GM23338 (cell line): ENCODE measurements at regions not wholly inside any gene's neighbourhood (a gene's known extent, or its start where the extent isn't known, plus 50 kb on each side); places are given as distances from the start of the nearest gene placed in this dataset.
A peak's percentile ranks its signal among the peaks of the same experiment; 100 is the strongest.

ENCODE experiments used
- ATAC-seq: fragments of 200-7000 bp; cut with Tn5 transposase; 3 replicates; pipeline ENCODE4 v1.9.1; 2020
- DNase-seq: peaks from one replicate; pipeline ENCODE4 v3.0.0-alpha.2; 2015; ENCODE audit warnings: low spot score
- H2AFZ ChIP-seq: fragments of 200-600 bp; sonication (generic); 2 replicates; pipeline ENCODE4 v1.8.0; 2016; ENCODE audit warnings: antibody characterized with exemption, mild to moderate bottlenecking, moderate library complexity
- H3F3A ChIP-seq: fragments of 200-600 bp; sonication (generic); replicated peaks from 2 replicates; pipeline ENCODE4 v1.8.0; 2017; ENCODE audit warnings: antibody characterized with exemption, mixed run types, low read depth
- H3K27ac ChIP-seq: fragments of 200-600 bp; sonication (generic); 2 replicates; pipeline ENCODE4 v1.6.1; 2016; ENCODE audit warnings: low read depth
- H3K27me3 ChIP-seq: fragments of 200-600 bp; sonication (generic); 2 replicates; pipeline ENCODE4 v1.8.0; 2016; ENCODE audit warnings: mild to moderate bottlenecking, mixed run types, moderate library complexity; ENCODE audit not compliant: insufficient read depth
- H3K36me3 ChIP-seq: fragments of 200-600 bp; sonication (generic); 2 replicates; pipeline ENCODE4 v1.8.0; 2016; ENCODE audit warnings: mild to moderate bottlenecking; ENCODE audit not compliant: insufficient read depth
- H3K4me1 ChIP-seq: fragments of 200-600 bp; sonication (generic); 2 replicates; pipeline ENCODE4 v1.8.0; 2016; ENCODE audit warnings: mild to moderate bottlenecking, moderate library complexity; ENCODE audit not compliant: insufficient read depth
- H3K4me2 ChIP-seq: fragments of 200-600 bp; sonication (generic); 2 replicates; pipeline ENCODE4 v1.7.1; 2017; ENCODE audit warnings: mixed run types
- H3K4me3 ChIP-seq: fragments of 200-600 bp; sonication (generic); 2 replicates; pipeline ENCODE4 v1.6.1; 2016; ENCODE audit warnings: mixed run types
- H3K79me2 ChIP-seq: fragments of 200-600 bp; sonication (generic); replicated peaks from 2 replicates; pipeline ENCODE4 v1.8.0; 2017; ENCODE audit warnings: mild to moderate bottlenecking; ENCODE audit not compliant: insufficient read depth
- H3K9me2 ChIP-seq: fragments of 200-600 bp; sonication (generic); 2 replicates; pipeline ENCODE4 v1.8.0; 2017; ENCODE audit not compliant: insufficient read depth
- H4K20me1 ChIP-seq: fragments of 200-600 bp; sonication (generic); replicated peaks from 2 replicates; pipeline ENCODE4 v1.8.0; 2017; ENCODE audit warnings: mild to moderate bottlenecking; ENCODE audit not compliant: insufficient read depth
- H3K27ac Mint-ChIP-seq: 2 replicates; pipeline ENCODE4 v1.8.0; 2020; ENCODE audit warnings: inconsistent platforms, mild to moderate bottlenecking, moderate library complexity, mixed read lengths
- H3K27me3 Mint-ChIP-seq: 3 replicates; pipeline ENCODE4 v1.8.0; 2022; ENCODE audit warnings: low read depth, mild to moderate bottlenecking, moderate library complexity, mixed read lengths, inconsistent platforms; ENCODE audit not compliant: insufficient read depth, poor library complexity
- H3K36me3 Mint-ChIP-seq: 3 replicates; pipeline ENCODE4 v1.8.0; 2021; ENCODE audit warnings: low read depth, mild to moderate bottlenecking, inconsistent platforms, moderate library complexity, mixed read lengths
- H3K4me1 Mint-ChIP-seq: 3 replicates; pipeline ENCODE4 v1.8.0; 2020; ENCODE audit warnings: mild to moderate bottlenecking, inconsistent platforms, mixed read lengths
- H3K4me3 Mint-ChIP-seq: 3 replicates; pipeline ENCODE4 v1.8.0; 2021; ENCODE audit warnings: moderate library complexity, mild to moderate bottlenecking, inconsistent platforms, mixed read lengths
- H3K9me3 Mint-ChIP-seq: 3 replicates; pipeline ENCODE4 v1.8.0; 2020; ENCODE audit warnings: moderate library complexity, mild to moderate bottlenecking, inconsistent platforms, mixed read lengths
- CREB1 ChIP-seq: fragments of 250-450 bp; sonication (Bioruptor Pico); IDR thresholded peaks from 2 replicates; pipeline ENCODE4 v1.5.0; 2020; ENCODE audit warnings: low read depth, mild to moderate bottlenecking, moderate library complexity
- CTCF ChIP-seq, 2 experiments: fragments of 200-600 bp in 1 of 2; sonication (generic) in 1 of 2; conservative IDR thresholded peaks; 2 replicates each; pipeline versions ENCODE4 v1.5.1 to v1.6.1; 2016 to 2017; ENCODE audit warnings: antibody characterized with exemption in 2 of 2, low read depth in 2 of 2, mild to moderate bottlenecking in 2 of 2, moderate library complexity in 1 of 2
- ETS1 ChIP-seq: IDR thresholded peaks from 2 replicates; pipeline ENCODE4 v1.6.1; 2016; ENCODE audit warnings: antibody characterized with exemption
- EZH2phosphoT487 ChIP-seq: fragments of 200-600 bp; sonication (generic); IDR thresholded peaks from one replicate; pipeline ENCODE4 v1.8.1; 2018; ENCODE audit warnings: antibody characterized with exemption; ENCODE audit not compliant: unreplicated experiment
- JUNB ChIP-seq: IDR thresholded peaks from one replicate; pipeline ENCODE4 v1.6.1; 2016; ENCODE audit warnings: antibody characterized with exemption; ENCODE audit not compliant: unreplicated experiment
- NANOG ChIP-seq: IDR thresholded peaks from 2 replicates; pipeline ENCODE4 v1.6.1; 2016; ENCODE audit warnings: antibody characterized with exemption, borderline replicate concordance
- POLR2AphosphoS5 ChIP-seq: IDR thresholded peaks from 2 replicates; pipeline ENCODE4 v1.6.1; 2016; ENCODE audit warnings: antibody characterized with exemption, low read depth
- REST ChIP-seq: IDR thresholded peaks from one replicate; pipeline ENCODE4 v1.6.1; 2018; ENCODE audit warnings: antibody characterized with exemption; ENCODE audit not compliant: unreplicated experiment
- STAT1 ChIP-seq: IDR thresholded peaks from one replicate; pipeline ENCODE4 v1.6.1; 2016; ENCODE audit warnings: antibody characterized with exemption; ENCODE audit not compliant: unreplicated experiment
- ZNF114 ChIP-seq: fragments of 250-450 bp; sonication (Bioruptor Pico); IDR thresholded peaks from 2 replicates; pipeline ENCODE4 v1.5.0; 2020; ENCODE audit warnings: mild to moderate bottlenecking, moderate library complexity
- ZNF331 ChIP-seq: fragments of 250-450 bp; sonication (Bioruptor Pico); IDR thresholded peaks from 2 replicates; pipeline ENCODE4 v1.5.0; 2020; ENCODE audit warnings: low read depth, mild to moderate bottlenecking, moderate library complexity

- TF ChIP-seq ZNF331 (CRISPR knock-in tag), result no peak
- TF ChIP-seq CREB1 (CRISPR knock-in tag), result no peak
- TF ChIP-seq POLR2AphosphoS5, result no peak
- no peak for TF ChIP-seq ZNF114 (CRISPR knock-in tag)
- TF ChIP-seq EZH2phosphoT487, result no peak
- no peak for TF ChIP-seq STAT1
- TF ChIP-seq ETS1, result no peak
- TF ChIP-seq REST, result no peak
- TF ChIP-seq NANOG, result no peak
These were observed 158.4 kb upstream of the BCL6 start (continued) for GRCh38 chr3:187903697-187904096.

- DNase-seq (no peak), ATAC-seq (no peak)
- Histone ChIP-seq H3K4me1 (peaks cover 10% of the 10 kb centered on the region; the same call in 1 of the 2 replicates), H3K4me3 (no peak overlapping the region), H4K20me1 (no peaks in the 10 kb centered on the region), H3K27ac (no peak overlapping the region), H3K36me3 (no peaks in the 10 kb centered on the region), H3K4me2 (no peak overlapping the region), H3F3A (no peaks in the 10 kb centered on the region), H2AFZ (peak overlapping the region; percentile 38; the same call in 1 of the 2 replicates), H3K27me3 (no peaks in the 10 kb centered on the region), H3K9me2 (0 out of 2 replicates have a peak, but pooled peaks cover 13% of the 10 kb centered on the region), H3K79me2 (no peaks in the 10 kb centered on the region)
- Mint-ChIP-seq H3K9me3 (no peaks in the 10 kb centered on the region), H3K27me3 (no peaks in the 10 kb centered on the region), H3K4me3 (no peak overlapping the region), H3K36me3 (no peaks in the 10 kb centered on the region), H3K27ac (no peak overlapping the region), H3K4me1 (peaks cover 11% of the 10 kb centered on the region)
- TF ChIP-seq CTCF (conservative IDR thresholded peaks at IDR 0.05; ENCODE audit: low read depth in 2 of 2), result no peak
- no peak for TF ChIP-seq REST
- TF ChIP-seq STAT1, result no peak
- no peak for TF ChIP-seq ETS1
- no peak for TF ChIP-seq POLR2AphosphoS5
- TF ChIP-seq JUNB, result no peak
- TF ChIP-seq EZH2phosphoT487, result no peak
These were observed 161.1 kb upstream of the BCL6 start for GRCh38 chr3:187906416-187906815.
